NOMO-1 treated with DMSO at 0.1 percent for 48 hours (cell line): ENCODE measurements at regions not wholly inside any gene's neighbourhood (a gene's known extent, or its start where the extent isn't known, plus 50 kb on each side); places are given as distances from the start of the nearest gene placed in this dataset.

ENCODE experiments used
- DNase-seq: peaks from one replicate; lab custom pipeline; 2025; ENCODE audit not compliant: unreplicated experiment; lab: John Stamatoyannopoulos, UW

GRCh38 chr7:115478426-115478825 lies 552.1 kb downstream of the TFEC start:
- no peak for DNase-seq

DNA sequence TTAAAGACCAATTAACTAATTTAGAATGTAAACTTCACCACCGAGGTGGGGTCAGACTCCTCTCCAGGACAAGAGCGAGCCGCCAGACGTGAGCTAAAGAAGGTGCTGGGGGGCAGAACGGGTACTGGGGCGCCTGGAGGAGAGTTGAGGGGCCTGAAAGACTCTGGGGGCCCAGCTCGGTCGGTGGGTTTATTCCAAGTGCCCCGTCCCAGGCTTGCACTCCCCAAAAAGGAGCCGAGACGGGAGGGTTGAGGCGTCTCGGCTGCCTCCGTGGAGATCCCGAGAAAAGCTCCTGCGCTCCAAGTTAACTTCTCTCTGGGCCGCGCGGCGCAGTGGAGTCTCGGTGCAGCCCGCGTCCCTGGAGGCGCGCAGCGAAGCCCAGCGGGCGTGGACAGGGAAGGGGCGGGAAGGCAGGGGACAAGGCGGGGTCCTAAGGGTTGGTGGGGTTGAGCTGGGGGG lies 553.3 kb downstream of the TFEC start:
- no peak for DNase-seq

GRCh38 chr7:115476671-115477181 lies 553.8 kb downstream of the TFEC start:
- DNase-seq: no peak

DNA sequence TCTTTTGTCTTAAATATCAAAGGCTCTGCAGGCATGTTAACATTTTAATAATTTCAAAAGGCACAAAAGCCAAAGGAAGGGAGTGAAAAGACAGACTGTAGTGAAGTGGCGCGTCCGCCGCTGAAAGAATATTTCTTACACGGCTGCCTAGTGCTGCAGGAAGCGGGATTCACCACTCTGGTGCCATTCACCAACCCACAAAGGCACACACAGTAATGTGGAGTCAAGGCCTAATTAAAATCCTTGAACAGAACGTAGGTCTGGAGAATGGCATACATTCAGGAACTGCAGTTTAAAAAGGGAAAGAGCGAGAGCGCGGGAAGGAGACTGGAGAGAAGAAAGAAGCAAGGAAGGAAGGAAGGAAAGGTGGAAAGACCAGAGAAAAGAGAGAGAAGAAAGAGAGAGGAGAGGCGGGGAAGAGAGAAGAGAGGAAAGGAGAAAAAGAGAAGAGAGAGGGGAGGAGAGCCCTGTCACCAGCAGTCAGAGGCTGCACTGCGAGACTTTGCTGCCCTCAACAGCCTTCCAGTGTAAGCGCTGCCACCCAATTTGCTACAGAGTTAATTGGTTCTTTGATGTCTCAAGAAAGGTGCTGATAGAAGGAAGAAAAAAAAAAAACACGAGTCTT lies 554.0 kb downstream of the MDFIC start:
- peak; percentile 37 for DNase-seq

DNA sequence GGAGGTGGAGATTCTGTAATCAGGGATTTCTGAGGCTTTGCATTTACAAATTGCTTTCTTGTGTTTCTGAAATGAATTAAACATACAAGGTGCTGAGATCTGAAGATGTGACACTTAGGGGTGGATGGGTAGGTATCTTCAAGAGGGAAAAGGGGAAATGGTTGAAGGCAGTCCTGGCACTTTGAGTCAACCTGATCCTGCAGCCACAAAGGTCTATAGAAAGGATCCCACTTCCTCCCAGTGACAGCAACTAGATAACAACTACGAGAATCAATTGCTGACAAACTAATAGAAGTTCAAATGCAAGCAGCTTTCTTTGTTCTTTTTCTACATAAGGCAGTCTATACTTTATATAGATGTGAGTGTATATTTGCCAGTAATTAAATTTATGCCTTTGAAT lies 553.3 kb downstream of the MDFIC start:
- DNase-seq: peak; percentile 10

- no peak for DNase-seq
Measured at GRCh38 chr7:115474137-115474536, 552.2 kb downstream of the MDFIC start.

DNA sequence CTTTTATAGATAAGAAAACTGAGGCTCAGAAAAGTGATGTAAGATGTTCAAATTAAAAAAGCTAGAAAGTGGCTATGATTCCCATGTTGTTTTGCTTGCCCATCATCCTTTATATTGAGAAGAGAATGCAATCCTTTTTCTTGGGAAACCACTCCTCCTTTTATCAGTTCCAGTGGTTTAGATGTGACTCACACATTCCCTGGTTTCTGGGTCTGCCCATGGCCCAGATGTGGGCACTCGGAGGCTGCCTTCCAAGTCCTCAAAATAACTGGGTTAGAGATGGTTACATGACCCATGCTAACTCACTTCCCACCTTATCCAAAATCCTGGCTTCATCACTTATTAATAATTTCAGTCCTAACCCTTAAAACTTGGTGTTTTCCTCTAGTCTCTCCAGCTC lies 550.0 kb downstream of the MDFIC start:
- no peak for DNase-seq

GRCh38 chr7:115462301-115463015 lies 540.6 kb downstream of the MDFIC start:
- DNase-seq: no peak

GRCh38 chr7:115449689-115450088 lies 527.8 kb downstream of the MDFIC start:
- no peak for DNase-seq

- DNase-seq: no peak
Measured at GRCh38 chr7:115447495-115447894, 525.6 kb downstream of the MDFIC start.

DNA sequence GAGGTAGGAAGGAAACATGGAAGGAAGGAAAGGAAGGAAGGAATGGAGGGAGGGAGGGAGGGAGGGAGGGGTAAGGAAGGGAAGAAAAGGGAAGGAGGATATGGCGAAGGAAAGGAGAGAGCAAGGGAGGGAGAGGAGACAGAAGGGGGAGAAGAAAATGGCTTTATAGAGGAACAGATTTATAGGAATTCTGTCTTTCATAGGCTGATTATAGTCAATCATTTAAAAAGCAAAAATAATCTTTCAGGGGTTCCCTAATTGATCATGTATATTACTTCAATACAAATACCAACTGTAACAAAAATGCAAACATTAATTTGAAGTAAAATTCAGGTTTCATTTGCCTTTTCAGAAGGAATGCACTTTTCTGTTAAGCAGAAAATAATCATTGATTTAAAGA lies 519.1 kb downstream of the MDFIC start:
- no peak for DNase-seq

- no peak for DNase-seq
Measured at GRCh38 chr7:115435178-115435577, 513.3 kb downstream of the MDFIC start.

GRCh38 chr7:115429918-115430317 lies 508.0 kb downstream of the MDFIC start:
- no peak for DNase-seq

GRCh38 chr7:115417662-115418061 lies 495.8 kb downstream of the MDFIC start:
- DNase-seq: no peak

DNA sequence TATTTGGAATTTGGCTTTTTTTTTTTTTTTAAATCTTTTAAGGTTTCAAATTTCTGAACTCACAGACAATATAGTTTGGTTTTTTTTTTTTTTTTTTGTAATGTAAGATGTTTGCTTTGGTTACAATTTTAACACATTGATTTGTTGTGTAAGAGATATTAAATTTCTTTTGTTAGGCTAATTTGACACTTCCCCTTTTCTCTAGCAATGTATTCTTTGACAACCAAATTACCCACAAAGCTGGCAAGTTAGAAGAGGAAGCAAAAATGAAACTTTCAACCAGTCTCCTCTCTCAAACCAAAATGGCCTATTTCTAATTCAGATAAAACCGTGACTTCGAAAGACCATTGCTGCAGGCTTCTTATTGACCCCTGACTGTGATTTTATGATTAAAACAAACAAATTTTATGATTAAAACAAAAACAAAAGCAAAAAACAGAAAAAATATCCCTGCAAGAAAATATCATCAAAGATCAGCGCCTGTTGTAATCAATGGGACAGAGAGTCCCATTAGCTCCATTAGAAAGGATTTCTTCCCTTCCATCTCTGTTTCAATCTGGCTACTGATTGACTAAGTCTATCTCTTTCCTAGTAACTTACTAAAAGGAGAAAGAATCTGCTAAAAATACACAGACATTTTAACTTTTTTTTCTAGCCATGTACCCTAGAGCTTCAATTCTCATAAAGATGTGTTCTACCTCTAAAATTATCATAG lies 489.2 kb downstream of the MDFIC start:
- peak; percentile 85 for DNase-seq

DNA sequence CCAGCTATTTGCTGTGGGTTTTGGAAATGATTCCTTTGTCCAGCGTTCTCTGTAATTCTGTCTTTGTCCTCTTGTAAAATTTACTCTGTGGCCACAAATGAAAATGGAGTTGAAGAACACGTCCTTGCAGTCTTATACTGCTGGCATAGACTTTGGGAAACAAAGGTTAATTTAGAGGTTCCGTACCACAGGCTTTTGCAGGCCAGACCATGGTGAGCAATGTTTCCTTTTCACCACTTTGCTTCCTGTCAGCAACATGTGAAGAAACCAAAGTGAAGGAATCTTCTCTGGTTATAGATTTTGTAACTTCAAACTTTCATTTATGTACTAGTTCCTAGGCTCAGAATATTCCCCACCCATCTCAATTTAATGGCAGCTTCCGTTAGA lies 488.5 kb downstream of the MDFIC start:
- peak; percentile 58 for DNase-seq

GRCh38 chr7:115409682-115410433 lies 488.0 kb downstream of the MDFIC start:
- no peak for DNase-seq

- no peak for DNase-seq
Measured at GRCh38 chr7:115406219-115406618, 484.3 kb downstream of the MDFIC start.

DNA sequence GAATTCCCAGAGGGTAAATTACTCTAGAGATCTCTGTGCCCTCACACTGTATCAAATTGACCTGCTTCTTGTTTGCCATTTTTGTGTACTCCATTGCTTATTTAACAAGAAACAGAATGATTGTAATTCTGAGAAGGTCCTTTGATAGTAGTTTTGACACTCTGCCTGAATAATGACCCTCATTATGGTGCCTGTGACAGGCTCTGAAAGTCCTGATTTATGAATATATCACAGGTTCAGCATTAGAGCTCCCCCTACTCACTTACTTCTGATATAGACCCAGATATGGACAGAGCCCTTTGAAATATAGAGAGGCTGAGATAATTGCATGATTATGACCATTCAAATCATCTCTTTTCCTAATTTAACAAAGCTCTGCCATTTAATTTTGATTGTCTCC lies 465.2 kb downstream of the MDFIC start:
- DNase-seq: no peak

GRCh38 chr7:115379321-115379720 lies 457.4 kb downstream of the MDFIC start:
- no peak for DNase-seq

- DNase-seq: no peak
Measured at GRCh38 chr7:115368998-115369397, 447.1 kb downstream of the MDFIC start.
